GM04504 (cell line): ENCODE measurements at regions not wholly inside any gene's neighbourhood (a gene's known extent, or its start where the extent isn't known, plus 50 kb on each side); places are given as distances from the start of the nearest gene placed in this dataset.

Source experiments
- DNase-seq: peaks from one replicate; pipeline ENCODE4 v3.0.0-alpha.2; 2012; ENCODE audit warnings: low read depth

- no peak for DNase-seq
Observed at GRCh38 chr10:113259576-113260226, 293.2 kb upstream of the HABP2 start.

DNA sequence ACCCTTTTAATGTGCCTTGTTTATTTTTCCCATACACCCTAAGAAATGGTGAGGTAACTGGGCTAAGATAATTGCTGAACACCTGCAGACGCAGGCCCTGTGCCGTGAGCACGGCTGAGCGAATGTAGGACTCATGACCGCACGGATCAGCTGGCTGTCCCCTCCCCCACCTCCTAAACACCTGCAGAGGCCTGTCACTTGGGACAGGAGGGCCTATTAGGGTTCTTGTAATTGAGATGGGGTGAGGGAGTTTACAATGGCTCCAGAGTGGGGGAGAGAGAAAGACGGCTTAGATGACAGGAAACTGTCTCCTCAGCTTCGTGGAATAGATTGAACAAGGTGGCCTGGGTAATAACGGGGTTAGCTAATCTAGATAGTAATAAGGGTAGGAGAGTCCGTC lies 291.7 kb upstream of the HABP2 start:
- DNase-seq: no peak

DNA sequence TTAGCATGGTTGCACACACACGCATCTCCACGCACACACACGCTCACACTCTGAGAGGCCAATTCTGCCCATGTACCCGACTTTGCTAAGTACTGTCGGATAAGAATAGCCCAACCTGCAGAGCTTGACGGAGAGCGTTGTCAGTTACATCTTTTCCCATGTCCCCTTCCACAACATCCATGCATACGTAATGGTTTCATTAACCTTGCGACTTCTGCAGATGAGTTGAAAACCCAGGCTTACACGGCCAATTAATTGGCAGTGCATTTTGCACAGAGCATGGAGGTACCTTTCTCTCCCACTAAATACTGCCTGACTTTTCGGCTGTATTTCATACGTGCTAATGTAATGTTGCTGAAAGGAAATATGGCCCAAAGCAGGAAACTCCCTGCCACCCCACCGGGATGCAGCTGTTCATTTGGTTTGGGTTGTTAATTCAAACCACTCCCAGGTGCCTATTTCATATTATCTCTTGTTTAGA lies 291.2 kb upstream of the HABP2 start:
- DNase-seq: no peak

- DNase-seq: no peak
Observed at GRCh38 chr10:113263056-113263455, 289.8 kb upstream of the HABP2 start.

DNA sequence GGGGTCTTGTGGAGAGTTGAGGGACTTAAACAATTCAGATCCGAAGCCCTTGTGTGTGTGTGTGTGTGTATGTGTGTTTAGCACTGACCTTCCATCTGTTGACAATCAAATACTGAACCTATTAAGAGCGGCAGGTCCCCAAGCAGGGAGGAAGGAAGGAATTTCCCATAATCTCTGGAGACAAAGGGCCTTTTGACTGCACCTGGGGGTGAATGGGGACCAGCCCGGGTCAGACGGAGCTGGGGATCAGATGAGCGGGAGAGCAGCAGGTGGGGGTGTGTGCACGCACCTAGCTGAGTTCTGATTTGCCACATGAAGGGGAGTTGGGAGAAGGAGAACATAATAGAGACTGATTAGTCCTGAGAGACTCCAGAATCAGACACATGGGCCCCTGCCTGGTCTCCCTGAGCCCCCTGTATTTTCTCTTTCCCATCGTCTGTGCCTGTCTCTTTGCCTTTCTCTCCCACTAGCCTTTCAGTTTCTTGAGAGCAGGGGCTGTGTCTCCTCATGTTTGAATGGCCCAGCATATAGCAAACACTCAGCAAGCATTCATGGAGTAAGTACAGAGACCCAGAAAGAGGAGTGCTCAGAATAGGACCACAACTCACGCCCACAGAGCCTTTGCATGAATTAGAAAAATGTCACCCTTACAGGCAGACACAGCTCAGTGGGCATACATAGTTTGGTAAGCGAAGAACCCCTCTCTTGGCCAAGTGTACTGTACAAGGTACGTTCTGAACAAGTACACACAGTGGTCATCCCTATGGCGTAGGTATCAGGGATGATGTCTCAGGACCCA lies 288.3 kb upstream of the HABP2 start:
- DNase-seq: no peak

GRCh38 chr10:113266147-113266546 lies 286.7 kb upstream of the HABP2 start:
- DNase-seq: no peak

- DNase-seq: peak; percentile 81
Observed at GRCh38 chr10:113267619-113268562, 285.0 kb upstream of the HABP2 start.

GRCh38 chr10:113269333-113269732 lies 283.5 kb upstream of the HABP2 start:
- DNase-seq: no peak

- DNase-seq: no peak
Observed at GRCh38 chr10:113272511-113272910, 280.3 kb upstream of the HABP2 start.

DNA sequence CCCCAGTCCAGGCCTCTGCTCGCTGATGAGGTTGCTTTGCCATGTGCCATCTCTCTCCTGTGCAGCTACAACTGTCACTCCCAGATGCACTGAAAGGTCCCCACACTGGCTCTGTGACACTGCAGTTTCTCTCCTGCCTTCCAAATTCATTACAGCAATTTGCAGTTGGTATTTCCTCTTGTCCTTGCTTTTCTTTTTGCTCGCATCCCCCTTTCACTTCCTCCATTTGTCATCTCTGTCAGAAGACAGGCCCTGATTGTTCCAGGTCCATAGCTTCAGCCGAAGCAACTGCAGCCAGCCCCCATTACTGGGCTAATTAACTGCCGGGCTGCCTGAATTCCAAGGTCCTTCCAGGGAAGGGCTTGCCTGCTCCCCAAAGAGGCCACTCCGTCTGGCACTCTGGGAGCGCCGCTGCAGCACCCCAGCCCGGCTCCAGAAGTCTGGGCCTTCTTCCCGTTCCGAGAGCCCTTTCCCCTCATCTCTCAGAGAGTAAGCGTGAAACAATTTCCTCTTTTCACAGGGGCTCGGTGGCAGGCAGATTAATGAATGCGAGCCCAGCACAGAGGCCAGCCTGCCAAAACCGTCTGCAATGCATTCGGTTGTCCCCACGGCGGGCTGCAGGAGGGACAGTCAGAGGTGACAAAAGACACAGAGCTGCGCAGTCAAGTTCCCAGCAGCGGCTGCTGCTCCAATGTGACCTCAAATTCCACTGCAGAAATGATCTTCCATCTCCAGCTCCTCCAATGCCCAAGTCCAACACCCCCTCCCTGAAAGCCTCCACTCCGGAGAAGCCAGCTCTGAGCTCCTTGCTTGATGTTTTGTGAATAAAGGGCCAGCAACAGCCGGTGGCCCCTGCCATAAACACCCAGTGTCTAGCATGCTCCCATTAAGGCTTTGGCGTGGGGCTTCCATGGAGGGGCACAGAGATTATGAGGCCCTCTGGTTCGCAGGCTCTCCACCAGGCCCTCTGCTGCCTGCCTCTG lies 279.4 kb upstream of the HABP2 start:
- no peak for DNase-seq

GRCh38 chr10:113274176-113274829 lies 278.6 kb upstream of the HABP2 start:
- DNase-seq: peak; percentile 61

GRCh38 chr10:113278221-113278620 lies 274.6 kb upstream of the HABP2 start:
- no peak for DNase-seq

GRCh38 chr10:113278664-113279063 lies 274.2 kb upstream of the HABP2 start:
- no peak for DNase-seq

GRCh38 chr10:113279262-113279661 lies 273.6 kb upstream of the HABP2 start:
- no peak for DNase-seq

GRCh38 chr10:113282564-113282963 lies 270.3 kb upstream of the HABP2 start:
- no peak for DNase-seq

DNA sequence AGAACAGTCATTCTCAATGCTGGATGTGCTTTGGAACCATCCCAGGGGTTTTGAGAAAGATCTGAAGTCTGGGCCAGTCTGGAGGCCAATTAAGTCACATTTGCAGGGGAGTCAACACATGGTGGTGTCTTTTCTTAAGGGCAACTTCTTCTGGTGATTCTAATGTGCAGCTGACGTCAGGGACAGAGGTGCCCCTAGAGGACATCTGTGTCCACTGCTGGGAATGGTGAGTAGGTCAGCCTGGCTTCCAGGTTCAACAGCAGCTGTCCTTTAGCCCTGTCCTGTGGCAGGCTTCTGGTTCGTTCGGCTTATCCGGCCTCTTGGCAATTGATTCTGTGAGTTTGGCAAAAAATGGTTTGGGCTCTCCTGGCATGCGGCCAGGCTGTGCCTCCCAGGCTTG lies 269.7 kb upstream of the HABP2 start:
- DNase-seq: no peak

GRCh38 chr10:113284635-113285034 lies 268.2 kb upstream of the HABP2 start:
- no peak for DNase-seq

DNA sequence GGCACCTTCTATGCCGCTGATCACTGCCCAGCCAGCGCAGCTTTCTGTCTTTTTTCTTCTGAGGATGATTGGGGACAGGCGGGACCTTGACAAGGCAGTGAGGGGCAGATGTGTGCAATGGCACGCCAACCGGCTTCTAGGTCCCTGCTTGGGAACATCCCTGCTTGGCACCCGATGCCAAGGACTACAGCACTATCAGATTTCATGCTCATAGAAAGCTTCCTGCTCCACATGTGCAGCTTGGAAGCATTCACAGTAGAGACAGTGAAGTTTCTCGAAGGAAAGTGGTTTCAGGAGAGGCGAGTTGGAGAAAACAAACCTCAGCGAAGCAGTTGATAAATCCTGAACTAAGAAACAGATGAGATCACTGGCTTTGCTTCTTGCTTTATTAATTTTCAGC lies 267.5 kb upstream of the HABP2 start:
- DNase-seq: no peak

GRCh38 chr10:113287592-113287991 lies 265.3 kb upstream of the HABP2 start:
- no peak for DNase-seq

GRCh38 chr10:113290137-113290536 lies 262.7 kb upstream of the HABP2 start:
- DNase-seq: no peak

DNA sequence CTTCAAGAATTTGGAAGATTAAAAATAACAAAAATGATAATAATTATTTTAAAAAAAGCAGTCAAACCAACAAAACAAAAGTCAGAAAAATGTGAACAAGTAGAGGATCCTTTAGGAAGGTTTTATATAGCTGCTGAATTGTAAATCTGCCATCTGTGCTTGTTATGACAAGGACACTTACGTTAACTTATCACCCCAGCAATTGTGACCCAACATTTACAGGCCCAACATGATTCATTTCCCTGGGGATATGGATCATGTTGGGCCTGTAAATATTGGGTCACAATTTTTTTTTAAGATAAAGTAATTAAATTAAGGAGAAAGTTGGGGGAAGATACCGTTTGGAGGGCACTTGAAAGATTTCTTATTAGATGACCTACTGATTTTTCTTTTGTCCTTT lies 261.4 kb upstream of the HABP2 start:
- DNase-seq: no peak
